ENCODE measurements at regions not wholly inside any gene's neighbourhood (a gene's known extent, or its start where the extent isn't known, plus 50 kb on each side); places are given as distances from the start of the nearest gene placed in this dataset.
"Not testable (repeated sequence)": the region's sequence is repeated elsewhere in the genome, so short reads cannot be mapped to it uniquely, and the experiment has no call there.

DNA sequence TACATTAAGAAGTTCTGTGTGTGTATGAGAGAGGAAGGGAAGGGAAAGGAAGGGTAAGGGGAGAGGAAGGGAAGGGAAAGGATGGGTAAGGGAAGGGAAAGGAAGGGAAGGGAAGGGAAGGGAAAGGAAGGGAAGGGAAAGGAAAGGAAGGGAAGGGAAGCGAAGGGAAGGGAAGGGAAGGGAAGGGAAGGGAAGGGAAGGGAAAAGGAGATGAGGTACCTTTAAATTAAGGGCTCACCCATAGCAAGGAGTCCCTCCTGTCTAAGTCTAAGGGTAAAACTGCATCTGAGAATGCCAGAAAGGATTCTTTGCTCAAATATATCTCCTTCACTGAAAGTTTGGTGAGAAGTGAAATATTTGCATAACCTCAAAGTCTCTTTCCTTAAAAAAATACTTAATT is 572.1 kb upstream of the ADAMTS9 start:
- no peaks in the 10 kb centered on the region for H3K27me3 ChIP-seq (ENCODE audit: insufficient read depth, low read length)
- H3K9me3 ChIP-seq (ENCODE audit: low read length), result no peaks in the 10 kb centered on the region
- H3K36me3 ChIP-seq (ENCODE audit: insufficient read depth, low read length), result no peaks in the 10 kb centered on the region
- no peak overlapping the region for H2AFZ ChIP-seq (ENCODE audit: low read depth, low read length)
- H3K4me1 ChIP-seq (ENCODE audit: insufficient read depth, low read length), result peaks cover 2% of the 10 kb centered on the region
- no peak overlapping the region for H3K4me3 ChIP-seq (ENCODE audit: low read length)

GRCh38 chr3:65252914-65253313 is 565.1 kb upstream of the ADAMTS9 start:
- H3K27me3 ChIP-seq (ENCODE audit: insufficient read depth, low read length); H3K9me3 ChIP-seq (ENCODE audit: low read length); H3K4me3 ChIP-seq (ENCODE audit: low read length); H2AFZ ChIP-seq (ENCODE audit: low read depth, low read length); H3K4me1 ChIP-seq (ENCODE audit: insufficient read depth, low read length); H3K36me3 ChIP-seq (ENCODE audit: insufficient read depth, low read length): not testable (repeated sequence)

- Histone ChIP-seq H2AFZ (ENCODE audit: low read depth, low read length) (no peak overlapping the region), H3K4me3 (ENCODE audit: low read length) (no peak overlapping the region), H3K4me1 (ENCODE audit: insufficient read depth, low read length) (peaks cover 15% of the 10 kb centered on the region), H3K27me3 (ENCODE audit: insufficient read depth, low read length) (no peaks in the 10 kb centered on the region), H3K36me3 (ENCODE audit: insufficient read depth, low read length) (no peaks in the 10 kb centered on the region), H3K9me3 (ENCODE audit: low read length) (no peaks in the 10 kb centered on the region)
These were observed 564.5 kb upstream of the ADAMTS9 start for GRCh38 chr3:65252266-65252665.

DNA sequence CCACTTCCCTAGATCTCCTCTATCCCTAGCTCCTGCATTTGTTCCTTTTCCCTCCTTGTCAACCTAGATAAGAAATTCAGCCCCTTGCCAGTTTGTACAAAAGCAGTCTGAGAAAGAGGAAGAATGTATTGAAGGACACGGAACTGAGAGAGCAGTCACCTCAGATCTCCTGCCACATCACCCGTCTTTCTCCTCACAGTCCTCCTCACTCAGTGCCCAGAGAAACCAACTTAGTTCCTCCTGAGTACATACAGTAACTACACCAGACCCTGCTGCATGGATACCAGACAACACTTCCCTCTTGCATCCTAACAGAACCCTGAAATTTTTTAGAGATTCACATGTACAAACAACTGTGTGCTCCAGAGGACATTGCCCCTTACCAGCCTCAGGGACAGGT is 563.6 kb upstream of the ADAMTS9 start:
- Histone ChIP-seq H3K9me3 (ENCODE audit: low read length) (no peaks in the 10 kb centered on the region), H3K4me1 (ENCODE audit: insufficient read depth, low read length) (peaks cover 20% of the 10 kb centered on the region), H3K36me3 (ENCODE audit: insufficient read depth, low read length) (no peaks in the 10 kb centered on the region), H3K27me3 (ENCODE audit: insufficient read depth, low read length) (no peaks in the 10 kb centered on the region), H2AFZ (ENCODE audit: low read depth, low read length) (no peak overlapping the region), H3K4me3 (ENCODE audit: low read length) (no peak overlapping the region)

DNA sequence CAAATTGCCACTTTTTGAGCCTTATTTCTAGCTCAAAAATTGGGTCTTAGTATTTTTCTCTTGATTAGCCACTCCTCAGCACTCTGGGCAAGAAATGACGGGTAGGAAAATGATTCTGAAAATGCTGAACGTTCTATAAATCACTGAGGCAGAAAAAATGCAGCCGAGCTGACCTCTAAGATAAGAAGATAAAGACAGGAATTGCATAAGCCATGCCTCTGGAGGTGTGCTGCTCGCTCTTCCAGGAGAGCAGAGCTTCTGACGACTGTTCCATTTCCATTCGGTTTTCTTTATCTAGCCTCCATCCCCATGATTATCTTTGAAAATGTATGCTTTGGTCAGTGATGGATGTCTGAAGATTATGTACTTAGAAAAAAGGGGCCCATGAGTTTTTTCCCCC is 558.8 kb upstream of the ADAMTS9 start:
- H3K4me3 ChIP-seq (ENCODE audit: low read length), result no peak overlapping the region
- H3K4me1 ChIP-seq (ENCODE audit: insufficient read depth, low read length), result peaks cover 20% of the 10 kb centered on the region
- no peaks in the 10 kb centered on the region for H3K36me3 ChIP-seq (ENCODE audit: insufficient read depth, low read length)
- no peaks in the 10 kb centered on the region for H3K27me3 ChIP-seq (ENCODE audit: insufficient read depth, low read length)
- no peaks in the 10 kb centered on the region for H3K9me3 ChIP-seq (ENCODE audit: low read length)
- no peak overlapping the region for H2AFZ ChIP-seq (ENCODE audit: low read depth, low read length)

DNA sequence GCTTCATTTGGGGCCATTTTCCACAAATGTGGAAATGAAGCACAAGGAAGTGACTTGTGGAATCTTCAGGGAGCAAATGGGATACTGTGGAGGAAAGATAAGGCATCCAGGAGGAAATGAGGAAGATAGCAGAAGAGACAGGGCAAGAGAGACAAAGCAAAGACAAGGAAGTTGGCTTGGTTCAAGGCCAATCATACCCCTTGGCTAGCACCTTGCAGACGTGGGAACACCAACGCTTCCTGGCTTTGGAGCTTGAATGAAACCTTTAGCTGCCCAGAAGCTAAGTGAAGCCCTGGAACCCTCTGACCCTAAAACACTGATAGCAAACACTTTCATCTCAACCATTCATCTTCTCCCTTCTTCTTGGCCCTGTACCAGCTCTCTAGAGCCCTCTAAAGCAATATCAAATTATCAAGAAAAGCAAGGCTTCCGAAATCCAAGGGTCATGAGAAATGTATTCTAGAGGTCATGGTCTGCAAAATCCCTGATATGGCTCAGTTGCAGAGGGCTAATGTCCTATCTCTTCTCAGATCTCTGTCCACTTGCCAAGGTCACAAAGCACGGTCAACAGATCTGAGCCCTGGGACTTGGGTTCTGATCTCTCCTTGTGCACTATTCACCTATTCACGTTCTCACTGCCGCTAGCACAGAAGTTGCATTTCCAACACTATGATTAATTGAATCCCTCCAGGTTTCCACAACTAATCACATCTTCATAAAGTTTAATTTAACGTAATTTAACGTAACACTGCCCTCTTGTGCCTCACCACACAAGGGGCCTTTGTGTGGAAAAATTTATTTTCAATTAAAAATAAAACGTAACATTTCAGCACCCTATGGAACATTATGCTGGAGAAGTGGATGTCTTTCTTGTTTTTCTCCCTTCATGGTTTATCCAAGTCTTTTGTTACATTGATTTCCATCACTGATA is 557.6 kb upstream of the ADAMTS9 start:
- Histone ChIP-seq H3K4me1 (ENCODE audit: insufficient read depth, low read length) (peaks cover 20% of the 10 kb centered on the region), H3K4me3 (ENCODE audit: low read length) (no peak overlapping the region)

DNA sequence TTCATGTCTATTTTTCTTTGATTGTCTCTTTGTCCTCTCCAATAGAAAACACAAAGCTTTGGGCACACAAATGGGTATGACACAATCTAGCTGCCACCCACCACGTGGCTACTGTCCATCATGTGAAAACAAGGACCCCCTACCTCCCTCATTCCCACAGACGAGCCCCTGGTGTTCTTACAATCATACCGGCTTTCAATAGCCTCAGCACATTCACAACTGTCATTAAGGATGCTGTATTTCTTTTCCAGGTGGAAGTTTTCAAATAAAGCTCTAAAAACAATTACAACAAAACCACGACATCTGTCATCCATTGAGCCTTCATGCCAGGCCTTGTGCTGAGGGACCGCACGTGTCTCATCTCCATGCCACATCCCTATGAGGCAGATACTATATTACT is 552.6 kb upstream of the ADAMTS9 start:
- no peak overlapping the region for H2AFZ ChIP-seq (ENCODE audit: low read depth, low read length)
- no peak overlapping the region for H3K4me3 ChIP-seq (ENCODE audit: low read length)
- H3K9me3 ChIP-seq (ENCODE audit: low read length), result no peaks in the 10 kb centered on the region
- no peaks in the 10 kb centered on the region for H3K27me3 ChIP-seq (ENCODE audit: insufficient read depth, low read length)
- H3K4me1 ChIP-seq (ENCODE audit: insufficient read depth, low read length), result no peaks in the 10 kb centered on the region
- no peaks in the 10 kb centered on the region for H3K36me3 ChIP-seq (ENCODE audit: insufficient read depth, low read length)

More for the DNA sequence above, 557.6 kb upstream of the ADAMTS9 start:
- no peaks in the 10 kb centered on the region for H3K9me3 ChIP-seq (ENCODE audit: low read length)
- H3K36me3 ChIP-seq (ENCODE audit: insufficient read depth, low read length), result no peaks in the 10 kb centered on the region
- no peak overlapping the region for H2AFZ ChIP-seq (ENCODE audit: low read depth, low read length)
- H3K27me3 ChIP-seq (ENCODE audit: insufficient read depth, low read length), result no peaks in the 10 kb centered on the region

- no peaks in the 10 kb centered on the region for H3K9me3 ChIP-seq (ENCODE audit: low read length)
- H3K4me3 ChIP-seq (ENCODE audit: low read length), result no peak overlapping the region
- H2AFZ ChIP-seq (ENCODE audit: low read depth, low read length), result no peak overlapping the region
- no peaks in the 10 kb centered on the region for H3K27me3 ChIP-seq (ENCODE audit: insufficient read depth, low read length)
- H3K36me3 ChIP-seq (ENCODE audit: insufficient read depth, low read length), result no peaks in the 10 kb centered on the region
- no peaks in the 10 kb centered on the region for H3K4me1 ChIP-seq (ENCODE audit: insufficient read depth, low read length)
These were observed 550.9 kb upstream of the ADAMTS9 start for GRCh38 chr3:65238652-65239051.

- Histone ChIP-seq H3K36me3 (ENCODE audit: insufficient read depth, low read length) (no peaks in the 10 kb centered on the region), H3K4me3 (ENCODE audit: low read length) (no peak overlapping the region), H3K4me1 (ENCODE audit: insufficient read depth, low read length) (no peaks in the 10 kb centered on the region), H2AFZ (ENCODE audit: low read depth, low read length) (no peak overlapping the region), H3K27me3 (ENCODE audit: insufficient read depth, low read length) (no peaks in the 10 kb centered on the region), H3K9me3 (ENCODE audit: low read length) (no peaks in the 10 kb centered on the region)
These were observed 546.7 kb upstream of the ADAMTS9 start for GRCh38 chr3:65234499-65234898.

GRCh38 chr3:65233561-65233960 is 545.8 kb upstream of the ADAMTS9 start:
- no peak overlapping the region for H2AFZ ChIP-seq (ENCODE audit: low read depth, low read length)
- H3K27me3 ChIP-seq (ENCODE audit: insufficient read depth, low read length), result no peaks in the 10 kb centered on the region
- no peaks in the 10 kb centered on the region for H3K4me1 ChIP-seq (ENCODE audit: insufficient read depth, low read length)
- no peaks in the 10 kb centered on the region for H3K9me3 ChIP-seq (ENCODE audit: low read length)
- no peak overlapping the region for H3K4me3 ChIP-seq (ENCODE audit: low read length)
- no peaks in the 10 kb centered on the region for H3K36me3 ChIP-seq (ENCODE audit: insufficient read depth, low read length)

DNA sequence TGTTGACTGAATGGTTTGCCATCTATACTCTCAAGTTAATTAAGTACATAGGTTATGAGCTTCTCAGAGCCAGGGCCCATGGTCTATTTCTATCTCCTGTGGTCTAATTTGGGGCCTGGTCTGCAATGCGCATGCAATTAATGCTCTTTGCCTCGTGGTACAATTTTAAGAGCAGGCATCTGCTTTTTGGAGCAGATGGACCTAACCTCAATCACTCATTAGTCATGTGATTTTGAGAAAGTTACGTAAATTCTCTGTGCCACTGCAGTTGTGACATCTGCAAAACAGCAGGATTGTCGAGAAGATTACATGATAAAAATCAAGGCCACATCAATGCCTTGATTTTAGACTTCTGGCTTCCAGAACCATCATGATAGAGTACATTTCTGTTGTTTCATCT is 543.7 kb upstream of the ADAMTS9 start:
- no peaks in the 10 kb centered on the region for H3K4me1 ChIP-seq (ENCODE audit: insufficient read depth, low read length)
- no peaks in the 10 kb centered on the region for H3K36me3 ChIP-seq (ENCODE audit: insufficient read depth, low read length)
- H3K9me3 ChIP-seq (ENCODE audit: low read length), result no peaks in the 10 kb centered on the region
- no peak overlapping the region for H3K4me3 ChIP-seq (ENCODE audit: low read length)
- H2AFZ ChIP-seq (ENCODE audit: low read depth, low read length), result no peak overlapping the region
- H3K27me3 ChIP-seq (ENCODE audit: insufficient read depth, low read length), result no peaks in the 10 kb centered on the region

DNA sequence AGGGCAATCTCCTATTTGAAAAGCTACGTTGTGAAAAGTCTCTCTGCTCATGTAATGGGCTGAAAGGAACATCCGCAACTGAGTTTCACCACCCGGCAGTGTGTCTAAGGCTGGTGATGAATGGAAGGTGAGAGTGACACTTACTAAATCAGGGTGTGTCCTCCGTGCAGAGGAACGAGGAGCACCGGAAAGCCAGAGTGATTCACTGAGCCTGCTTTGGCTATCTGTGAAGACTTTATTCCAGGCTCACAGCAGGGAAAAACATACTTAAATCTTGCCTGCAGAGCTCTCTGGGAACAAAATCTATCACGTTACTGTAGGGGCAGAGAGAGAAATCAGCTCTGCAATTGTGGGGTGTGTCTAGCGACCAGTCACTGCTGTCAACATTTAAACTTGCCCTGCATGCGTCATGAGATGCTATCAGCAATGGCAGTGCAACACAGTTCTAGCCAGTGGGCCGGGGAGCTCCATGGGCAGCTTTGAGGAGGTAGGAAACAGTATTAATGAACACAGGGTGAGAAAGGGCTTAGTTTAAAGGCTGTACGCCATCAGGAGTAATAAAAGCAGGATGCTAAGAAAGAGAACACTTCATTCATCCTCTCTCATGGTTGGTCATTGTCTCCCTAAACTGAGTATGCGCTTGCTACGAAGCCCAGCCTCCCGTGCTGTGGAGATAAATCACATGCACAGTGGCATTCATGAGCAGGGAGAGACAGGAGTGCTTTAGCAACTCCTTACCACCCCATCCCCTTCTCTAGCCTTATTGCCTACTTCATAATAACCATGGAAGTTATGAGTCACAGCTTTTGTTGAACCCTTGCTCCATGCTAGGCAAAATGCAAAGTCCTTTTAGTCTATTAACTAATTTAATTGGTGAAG is 542.7 kb upstream of the ADAMTS9 start:
- Histone ChIP-seq H3K27me3 (ENCODE audit: insufficient read depth, low read length) (no peaks in the 10 kb centered on the region), H2AFZ (ENCODE audit: low read depth, low read length) (no peak overlapping the region), H3K4me3 (ENCODE audit: low read length) (no peak overlapping the region), H3K9me3 (ENCODE audit: low read length) (no peaks in the 10 kb centered on the region), H3K4me1 (ENCODE audit: insufficient read depth, low read length) (no peaks in the 10 kb centered on the region), H3K36me3 (ENCODE audit: insufficient read depth, low read length) (no peaks in the 10 kb centered on the region)

GRCh38 chr3:65226287-65226686 is 538.5 kb upstream of the ADAMTS9 start:
- H3K4me1 ChIP-seq (ENCODE audit: insufficient read depth, low read length), result no peaks in the 10 kb centered on the region
- no peak overlapping the region for H3K4me3 ChIP-seq (ENCODE audit: low read length)
- H3K36me3 ChIP-seq (ENCODE audit: insufficient read depth, low read length), result no peaks in the 10 kb centered on the region
- no peaks in the 10 kb centered on the region for H3K27me3 ChIP-seq (ENCODE audit: insufficient read depth, low read length)
- no peaks in the 10 kb centered on the region for H3K9me3 ChIP-seq (ENCODE audit: low read length)
- no peak overlapping the region for H2AFZ ChIP-seq (ENCODE audit: low read depth, low read length)

All from neuron (in vitro differentiated cells).